ENCODE measurements at regions not wholly inside any gene's neighbourhood (a gene's known extent, or its start where the extent isn't known, plus 50 kb on each side); places are given as distances from the start of the nearest gene placed in this dataset.

DNA sequence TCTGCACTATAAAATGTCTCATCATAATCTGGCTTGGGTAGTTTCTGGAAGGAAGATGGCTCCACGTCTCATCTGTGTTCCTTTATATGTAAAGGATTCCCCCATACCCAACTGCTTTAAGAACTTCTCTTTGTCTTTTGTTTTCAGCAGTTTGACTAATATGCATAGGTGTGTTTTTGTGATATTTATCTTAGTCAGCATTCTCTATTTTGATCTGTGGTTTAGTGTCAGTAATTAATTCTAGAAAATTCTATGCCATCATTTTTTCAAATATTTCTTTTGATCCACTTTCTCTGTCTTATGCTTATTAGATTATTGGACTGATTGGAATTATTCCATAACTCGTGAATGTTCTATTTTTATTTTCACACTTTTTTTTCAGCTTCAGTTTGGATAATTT is 286.3 kb upstream of the THRB start:
- TF ChIP-seq SFPQ (IDR thresholded peaks at IDR 0.05; ENCODE audit: low read depth, low read length) (no peak), RHOXF2B (CRISPR knock-in tag; conservative IDR thresholded peaks at IDR 0.05) (no peak), SMC3 (conservative IDR thresholded peaks at IDR 0.05; ENCODE audit: insufficient read depth, low read depth, low read length) (no peak), HCFC1 (IDR thresholded peaks at IDR 0.05; ENCODE audit: low read depth, low read length) (no peak), TOE1 (IDR thresholded peaks at IDR 0.05; ENCODE audit: borderline replicate concordance) (no peak), TOE1 (CRISPR knock-in tag; IDR thresholded peaks at IDR 0.05; ENCODE audit: borderline replicate concordance, low read depth) (no peak), POLR2AphosphoS5 (IDR thresholded peaks at IDR 0.05; ENCODE audit: control insufficient read depth, insufficient read depth, low read depth, low read length) (no peak), ETV6 (IDR thresholded peaks at IDR 0.05; ENCODE audit: borderline replicate concordance in 1 of 2, low read depth in 2 of 2, low read length in 1 of 2) (no peak), ETV6 (CRISPR knock-in tag; IDR thresholded peaks at IDR 0.05; ENCODE audit: borderline replicate concordance) (no peak), NR3C1 (CRISPR knock-in tag; IDR thresholded peaks at IDR 0.05) (no peak)
- TF ChIP-seq, protein P1, sequence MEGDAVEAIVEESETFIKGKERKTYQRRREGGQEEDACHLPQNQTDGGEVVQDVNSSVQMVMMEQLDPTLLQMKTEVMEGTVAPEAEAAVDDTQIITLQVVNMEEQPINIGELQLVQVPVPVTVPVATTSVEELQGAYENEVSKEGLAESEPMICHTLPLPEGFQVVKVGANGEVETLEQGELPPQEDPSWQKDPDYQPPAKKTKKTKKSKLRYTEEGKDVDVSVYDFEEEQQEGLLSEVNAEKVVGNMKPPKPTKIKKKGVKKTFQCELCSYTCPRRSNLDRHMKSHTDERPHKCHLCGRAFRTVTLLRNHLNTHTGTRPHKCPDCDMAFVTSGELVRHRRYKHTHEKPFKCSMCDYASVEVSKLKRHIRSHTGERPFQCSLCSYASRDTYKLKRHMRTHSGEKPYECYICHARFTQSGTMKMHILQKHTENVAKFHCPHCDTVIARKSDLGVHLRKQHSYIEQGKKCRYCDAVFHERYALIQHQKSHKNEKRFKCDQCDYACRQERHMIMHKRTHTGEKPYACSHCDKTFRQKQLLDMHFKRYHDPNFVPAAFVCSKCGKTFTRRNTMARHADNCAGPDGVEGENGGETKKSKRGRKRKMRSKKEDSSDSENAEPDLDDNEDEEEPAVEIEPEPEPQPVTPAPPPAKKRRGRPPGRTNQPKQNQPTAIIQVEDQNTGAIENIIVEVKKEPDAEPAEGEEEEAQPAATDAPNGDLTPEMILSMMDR (IDR thresholded peaks at IDR 0.05 in 2 of 3, conservative IDR thresholded peaks at IDR 0.05 in 1 of 3; ENCODE audit: insufficient read depth in 2 of 3, low read depth in 1 of 3, low read length in 3 of 3), result no peak
- TF ChIP-seq, protein P2, sequence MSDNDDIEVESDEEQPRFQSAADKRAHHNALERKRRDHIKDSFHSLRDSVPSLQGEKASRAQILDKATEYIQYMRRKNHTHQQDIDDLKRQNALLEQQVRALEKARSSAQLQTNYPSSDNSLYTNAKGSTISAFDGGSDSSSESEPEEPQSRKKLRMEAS (CRISPR knock-in tag; IDR thresholded peaks at IDR 0.05), result no peak
- TF ChIP-seq, protein P3, sequence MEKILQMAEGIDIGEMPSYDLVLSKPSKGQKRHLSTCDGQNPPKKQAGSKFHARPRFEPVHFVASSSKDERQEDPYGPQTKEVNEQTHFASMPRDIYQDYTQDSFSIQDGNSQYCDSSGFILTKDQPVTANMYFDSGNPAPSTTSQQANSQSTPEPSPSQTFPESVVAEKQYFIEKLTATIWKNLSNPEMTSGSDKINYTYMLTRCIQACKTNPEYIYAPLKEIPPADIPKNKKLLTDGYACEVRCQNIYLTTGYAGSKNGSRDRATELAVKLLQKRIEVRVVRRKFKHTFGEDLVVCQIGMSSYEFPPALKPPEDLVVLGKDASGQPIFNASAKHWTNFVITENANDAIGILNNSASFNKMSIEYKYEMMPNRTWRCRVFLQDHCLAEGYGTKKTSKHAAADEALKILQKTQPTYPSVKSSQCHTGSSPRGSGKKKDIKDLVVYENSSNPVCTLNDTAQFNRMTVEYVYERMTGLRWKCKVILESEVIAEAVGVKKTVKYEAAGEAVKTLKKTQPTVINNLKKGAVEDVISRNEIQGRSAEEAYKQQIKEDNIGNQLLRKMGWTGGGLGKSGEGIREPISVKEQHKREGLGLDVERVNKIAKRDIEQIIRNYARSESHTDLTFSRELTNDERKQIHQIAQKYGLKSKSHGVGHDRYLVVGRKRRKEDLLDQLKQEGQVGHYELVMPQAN (IDR thresholded peaks at IDR 0.05; ENCODE audit: borderline replicate concordance), result no peak

Measured in K562 (cell line).